ENCODE measurements at regions not wholly inside any gene's neighbourhood (a gene's known extent, or its start where the extent isn't known, plus 50 kb on each side); places are given as distances from the start of the nearest gene placed in this dataset.
A peak's percentile ranks its signal among the peaks of the same experiment; 100 is the strongest.

GRCh38 chr18:22110461-22110924 is 58.9 kb upstream of the GATA6 start:
- Histone ChIP-seq H3K4me2 (ENCODE audit: insufficient read depth, insufficient read length, low read length) (peak overlapping the region; percentile 6), H4K91ac (ENCODE audit: insufficient read length, low read depth, low read length) (no peak overlapping the region), H3K23ac (ENCODE audit: insufficient read length, low read depth, low read length) (no peak overlapping the region), H3T11ph (ENCODE audit: low read length) (no peak overlapping the region), H3K9ac (ENCODE audit: extremely low read depth, insufficient read length, low read length) (no peak overlapping the region), H2BK15ac (ENCODE audit: low read depth, low read length) (no peak overlapping the region; the same call in 1 of the 2 replicates), H3K79me1 (ENCODE audit: insufficient read depth, low read depth, low read length, poor library complexity, severe bottlenecking) (no peaks in the 10 kb centered on the region), H2BK12ac (ENCODE audit: insufficient read length, low read depth, low read length) (no peak overlapping the region), H3K18ac (ENCODE audit: insufficient read length, low read depth, low read length) (no peak overlapping the region), H4K8ac (replicated peaks; ENCODE audit: insufficient read length, low read depth, low read length) (no peak overlapping the region), H3K4me1 (ENCODE audit: insufficient read depth, low read length) (no peaks in the 10 kb centered on the region), H2BK5ac (ENCODE audit: insufficient read length, low read length) (no peak overlapping the region), H2BK20ac (ENCODE audit: low read depth, low read length, poor library complexity, severe bottlenecking) (no peak overlapping the region), H2BK120ac (ENCODE audit: low read depth, low read length, poor library complexity, severe bottlenecking) (no peak overlapping the region), H2AK5ac (ENCODE audit: insufficient read length, low read length) (no peak overlapping the region), H4K20me1 (ENCODE audit: control insufficient read depth, insufficient read depth, insufficient read length) (no peaks in the 10 kb centered on the region), H3K79me2 (ENCODE audit: insufficient read depth, low read length) (no peaks in the 10 kb centered on the region), H4K5ac (ENCODE audit: insufficient read length, low read depth, low read length) (no peak overlapping the region), H3K4ac (ENCODE audit: low read depth, low read length) (no peak overlapping the region), H3K27ac (ENCODE audit: insufficient read length, low read depth, low read length) (no peak overlapping the region), H3K14ac (ENCODE audit: insufficient read depth, low read length) (peak overlapping the region; percentile 67; the same call in 1 of the 2 replicates), H2AFZ (ENCODE audit: low read length) (no peak overlapping the region), H3K27me3 (ENCODE audit: insufficient read depth, low read length) (no peaks in the 10 kb centered on the region), H3K56ac (ENCODE audit: insufficient read length, low read depth, low read length) (no peak overlapping the region), H3K9me3 (ENCODE audit: control insufficient read depth, low read depth, low read length) (no peaks in the 10 kb centered on the region), H3K23me2 (ENCODE audit: insufficient read length, low read depth, low read length, poor library complexity, severe bottlenecking) (no peaks in the 10 kb centered on the region)
- peaks cover 8% of the 10 kb centered on the region for H3K27me3 Mint-ChIP-seq (ENCODE audit: low read depth)
- no peak overlapping the region for H3K4me3 Mint-ChIP-seq
- no peaks in the 10 kb centered on the region for H3K36me3 Mint-ChIP-seq (ENCODE audit: insufficient read depth in 1 of 3, low read depth in 3 of 3)
- TF ChIP-seq, protein P1, sequence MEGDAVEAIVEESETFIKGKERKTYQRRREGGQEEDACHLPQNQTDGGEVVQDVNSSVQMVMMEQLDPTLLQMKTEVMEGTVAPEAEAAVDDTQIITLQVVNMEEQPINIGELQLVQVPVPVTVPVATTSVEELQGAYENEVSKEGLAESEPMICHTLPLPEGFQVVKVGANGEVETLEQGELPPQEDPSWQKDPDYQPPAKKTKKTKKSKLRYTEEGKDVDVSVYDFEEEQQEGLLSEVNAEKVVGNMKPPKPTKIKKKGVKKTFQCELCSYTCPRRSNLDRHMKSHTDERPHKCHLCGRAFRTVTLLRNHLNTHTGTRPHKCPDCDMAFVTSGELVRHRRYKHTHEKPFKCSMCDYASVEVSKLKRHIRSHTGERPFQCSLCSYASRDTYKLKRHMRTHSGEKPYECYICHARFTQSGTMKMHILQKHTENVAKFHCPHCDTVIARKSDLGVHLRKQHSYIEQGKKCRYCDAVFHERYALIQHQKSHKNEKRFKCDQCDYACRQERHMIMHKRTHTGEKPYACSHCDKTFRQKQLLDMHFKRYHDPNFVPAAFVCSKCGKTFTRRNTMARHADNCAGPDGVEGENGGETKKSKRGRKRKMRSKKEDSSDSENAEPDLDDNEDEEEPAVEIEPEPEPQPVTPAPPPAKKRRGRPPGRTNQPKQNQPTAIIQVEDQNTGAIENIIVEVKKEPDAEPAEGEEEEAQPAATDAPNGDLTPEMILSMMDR (conservative IDR thresholded peaks at IDR 0.05), result no peak
- peaks cover 5 to 9% of the 10 kb centered on the region in 2 experiments; a peak in 3 of 4 replicates for H3K4me1 Mint-ChIP-seq
- WGBS (ENCODE audit: extremely low coverage, insufficient read length, low lambda C conversion rate), result no CpG with 5 or more reads among the region's 9 CpGs
- no peak for DNase-seq
- H3K27ac Mint-ChIP-seq, result no peak overlapping the region; a peak in 1 of 7 replicates
- no peaks in the 10 kb centered on the region for H3K9me3 Mint-ChIP-seq

Data from H9 (cell line).